B cell (primary cell): ENCODE measurements at regions not wholly inside any gene's neighbourhood (a gene's known extent, or its start where the extent isn't known, plus 50 kb on each side); places are given as distances from the start of the nearest gene placed in this dataset.

ENCODE experiments used
- CTCF ChIP-seq: fragments of 200-600 bp; IDR thresholded peaks from one replicate; pipeline ENCODE4 v1.8.0; 2022; ENCODE audit warnings: antibody characterized with exemption, mild to moderate bottlenecking
- EZH2 ChIP-seq: IDR thresholded peaks from 2 replicates; pipeline ENCODE4 v1.6.1; 2012; ENCODE audit warnings: borderline replicate concordance, low read depth, mild to moderate bottlenecking, moderate library complexity, low read length; ENCODE audit not compliant: insufficient read depth, poor library complexity, severe bottlenecking

DNA sequence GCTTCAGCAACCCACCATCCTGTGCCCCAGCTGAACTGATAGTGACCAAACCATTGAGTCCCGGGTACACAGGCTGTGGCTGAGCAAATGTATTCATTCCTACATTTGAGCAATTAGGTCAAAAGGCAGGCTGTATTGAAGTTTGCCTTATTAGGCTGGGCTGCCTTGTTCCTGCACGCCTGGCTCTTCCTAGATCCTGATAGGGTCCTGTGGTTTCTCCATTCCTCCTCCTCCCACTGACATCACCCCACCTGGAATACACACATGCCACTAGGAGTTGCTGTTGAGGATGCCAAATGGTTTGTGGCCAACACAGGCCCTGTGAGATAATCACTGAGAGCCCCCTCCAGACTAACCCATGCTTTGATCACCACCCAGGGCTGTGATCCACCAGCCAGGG, 66.4 kb upstream of the FGFR2 start:
- TF ChIP-seq EZH2, result no peak
- no peak for TF ChIP-seq CTCF
